ENCODE measurements at regions not wholly inside any gene's neighbourhood (a gene's known extent, or its start where the extent isn't known, plus 50 kb on each side); places are given as distances from the start of the nearest gene placed in this dataset.

DNA sequence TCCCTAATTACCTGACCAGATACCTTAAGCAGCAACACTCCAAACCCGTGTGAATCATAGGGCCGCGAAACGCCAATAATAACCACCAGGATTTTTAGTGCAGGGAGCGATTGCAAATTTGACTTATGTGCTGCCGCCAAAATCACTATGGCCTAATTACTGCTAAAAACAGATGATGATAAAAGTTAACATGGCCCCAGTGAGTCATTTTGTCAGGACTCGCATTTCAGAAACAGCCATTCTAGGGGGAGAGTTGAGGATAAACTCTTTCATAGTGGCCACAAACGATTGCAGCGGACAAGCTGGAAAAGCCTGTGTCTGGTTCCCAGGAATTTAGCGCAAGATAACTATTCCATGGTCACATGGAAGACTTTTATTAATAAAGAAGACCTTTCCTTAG lies 103.4 kb downstream of the HLX start:
- no peak for DNase-seq (ENCODE audit: low read depth in 3 of 3)

DNA sequence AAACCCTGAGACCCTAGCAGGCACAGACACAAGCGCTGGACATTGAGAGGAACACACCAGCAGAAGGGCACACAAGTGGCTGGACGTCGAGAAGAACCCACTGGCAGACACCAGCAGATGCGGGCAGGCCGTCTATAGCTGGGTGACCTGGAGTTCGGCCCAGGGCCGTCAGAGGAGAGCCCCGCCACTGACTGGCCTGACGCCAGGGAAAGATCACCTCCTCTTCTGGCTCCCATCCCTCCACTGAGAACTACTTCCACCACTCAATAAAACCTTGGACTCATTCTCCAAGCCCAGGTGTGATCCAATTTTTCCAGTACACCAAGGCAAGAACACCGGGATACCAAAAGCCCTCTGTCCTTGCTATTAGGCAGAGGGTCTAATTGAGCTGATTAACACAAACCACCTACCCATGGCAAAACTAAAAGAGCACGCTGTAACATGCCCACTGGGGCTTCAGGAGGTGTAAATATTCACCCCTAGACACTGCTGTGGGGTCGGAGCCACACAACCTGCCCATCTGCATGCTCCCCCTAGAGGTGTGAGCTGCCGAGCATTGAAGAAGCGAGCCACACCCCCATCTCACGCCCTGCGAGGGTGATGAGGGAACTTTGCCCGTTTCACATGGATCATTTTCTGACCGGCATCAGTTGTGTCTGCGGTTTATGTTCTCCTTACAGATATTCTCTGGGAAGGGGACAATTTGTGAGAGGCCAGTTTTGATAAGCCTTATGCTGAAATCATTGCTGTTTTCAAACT lies 104.8 kb downstream of the HLX start:
- DNase-seq (ENCODE audit: low read depth in 3 of 3): no peak

DNA sequence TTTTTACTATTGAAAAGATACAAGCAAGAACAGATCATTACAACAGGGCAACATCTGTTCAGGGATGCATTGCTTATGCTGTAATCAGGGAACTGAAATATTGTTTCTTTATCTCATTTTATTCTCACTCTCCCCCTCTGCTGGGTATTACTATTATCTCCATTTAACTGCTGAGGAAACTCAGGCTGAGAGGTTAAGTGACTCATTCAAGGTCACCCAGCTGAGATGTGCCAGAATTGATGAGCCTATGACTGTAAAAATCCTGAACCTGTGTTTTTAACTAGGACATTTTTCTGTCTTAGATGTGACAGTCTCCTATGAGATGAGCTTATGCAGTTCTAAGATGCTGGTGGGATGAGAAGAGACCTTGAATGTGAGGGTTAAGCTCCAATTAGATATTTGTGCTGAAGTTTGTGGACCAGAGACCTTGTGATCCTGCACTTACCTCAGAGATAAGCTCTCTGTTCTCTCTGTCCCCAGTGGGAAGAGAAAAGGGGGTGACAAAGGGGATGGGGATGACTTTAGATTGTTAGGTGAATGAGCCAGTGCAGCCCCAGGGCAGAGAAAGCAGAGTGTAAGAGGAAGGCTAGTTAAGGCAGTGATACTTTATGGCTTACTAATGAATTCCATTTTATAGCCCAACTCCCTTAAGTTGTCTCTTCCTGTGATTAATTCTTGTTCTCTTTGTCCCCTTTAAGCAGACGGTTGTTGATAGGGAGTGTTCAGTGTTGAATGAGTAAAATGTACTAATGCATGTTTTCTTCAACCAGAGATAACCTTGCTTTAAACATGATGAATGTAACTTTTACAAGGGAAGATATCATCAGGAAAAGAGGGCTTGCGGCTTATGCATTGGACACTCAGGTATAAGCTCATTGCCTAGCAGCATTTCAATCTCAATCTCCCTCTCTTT lies 111.4 kb downstream of the HLX start:
- DNase-seq (ENCODE audit: low read depth in 3 of 3): no peak

GRCh38 chr1:220991506-220991905 lies 112.3 kb downstream of the HLX start:
- no peak for DNase-seq (ENCODE audit: low read depth in 3 of 3)

GRCh38 chr1:220991959-220992704 lies 112.9 kb downstream of the HLX start:
- DNase-seq (ENCODE audit: low read depth in 3 of 3): no peak

GRCh38 chr1:220992705-220993052 lies 113.4 kb downstream of the HLX start:
- no peak for DNase-seq (ENCODE audit: low read depth in 3 of 3)

DNA sequence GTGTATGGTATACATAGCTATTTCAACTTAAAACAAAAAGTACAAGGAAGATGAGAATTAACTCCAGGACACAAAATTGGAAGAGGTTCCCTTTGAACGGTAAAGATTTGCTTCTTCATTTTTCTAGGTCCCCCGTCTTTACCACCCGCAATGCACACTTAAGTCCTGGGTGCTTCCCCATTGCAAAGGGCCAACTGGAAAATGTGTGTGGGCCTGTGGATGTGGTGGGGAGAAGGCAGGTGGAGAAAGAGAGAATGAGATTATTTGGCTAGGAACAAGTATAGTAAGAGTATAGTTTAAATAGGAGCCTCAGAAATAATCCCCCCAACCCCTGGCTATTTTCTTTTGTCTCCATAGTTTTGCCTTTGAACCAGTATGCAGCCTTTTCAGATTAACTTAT lies 115.4 kb downstream of the HLX start:
- DNase-seq (ENCODE audit: low read depth in 3 of 3): no peak

DNA sequence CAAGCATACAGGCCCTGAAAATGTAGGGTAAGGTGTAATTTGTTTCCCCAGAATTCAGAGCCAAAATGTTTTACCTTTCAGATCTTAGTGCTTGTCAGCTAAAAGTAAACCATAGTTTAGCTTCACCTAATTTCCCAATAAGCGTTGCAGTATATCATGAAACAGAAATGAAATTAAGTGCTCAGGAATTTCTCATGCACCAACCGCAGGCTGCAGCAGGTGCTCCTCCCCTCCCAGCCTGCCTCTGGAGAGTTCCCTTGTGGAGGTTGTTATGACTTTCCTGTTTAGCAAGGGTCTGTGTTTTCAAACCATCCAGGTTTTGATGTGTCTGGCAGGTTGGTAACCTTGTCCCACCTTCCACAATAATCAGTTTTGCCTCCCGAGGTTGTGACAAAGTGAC lies 118.5 kb downstream of the HLX start:
- no peak for DNase-seq (ENCODE audit: low read depth in 3 of 3)

DNA sequence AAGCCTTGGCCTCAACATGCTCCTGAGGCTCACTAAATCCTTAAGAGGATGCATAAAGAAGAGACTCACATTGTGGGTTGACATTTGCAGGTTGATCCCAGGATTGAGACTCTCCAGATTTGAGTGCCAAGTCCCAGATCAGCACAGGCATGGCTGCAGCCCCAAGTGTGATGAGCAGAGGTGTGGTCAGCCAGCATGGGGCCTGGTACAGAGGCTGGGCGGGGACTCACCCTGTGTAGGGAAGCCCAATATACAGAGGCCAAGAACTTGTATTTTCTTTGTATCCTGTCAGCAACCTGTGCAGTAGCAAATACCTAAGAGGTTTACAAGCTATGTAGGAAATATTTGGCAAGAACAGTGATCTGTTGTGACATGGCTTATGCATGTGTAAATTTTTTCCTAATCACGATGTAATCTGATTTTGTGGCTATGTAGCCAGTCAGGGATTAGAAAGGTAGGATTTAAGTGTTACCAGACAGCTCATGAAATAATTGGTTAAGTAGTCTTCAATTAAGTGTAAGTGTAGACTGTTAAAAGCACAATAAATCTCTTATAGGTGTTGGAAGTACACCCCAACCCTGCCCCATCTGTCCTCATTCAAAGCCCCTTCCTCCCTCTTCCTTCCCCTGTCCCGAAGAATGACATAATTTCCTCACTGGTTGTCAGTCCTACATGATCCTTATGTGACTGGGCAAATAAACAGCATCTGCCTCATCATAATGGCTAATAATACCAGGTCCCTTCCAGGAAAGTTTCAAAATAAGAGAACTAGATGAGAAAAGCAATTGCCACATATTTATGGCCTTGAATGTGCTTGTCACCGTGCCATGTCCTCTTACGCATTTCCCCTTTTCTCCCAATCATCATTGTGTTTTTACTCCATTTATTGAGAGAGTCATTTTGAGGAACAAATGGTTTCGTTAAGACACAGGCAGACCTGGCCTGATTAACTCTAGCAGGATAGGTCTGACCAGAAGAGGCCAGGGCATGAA lies 120.9 kb downstream of the HLX start:
- DNase-seq (ENCODE audit: low read depth in 3 of 3): no peak

DNA sequence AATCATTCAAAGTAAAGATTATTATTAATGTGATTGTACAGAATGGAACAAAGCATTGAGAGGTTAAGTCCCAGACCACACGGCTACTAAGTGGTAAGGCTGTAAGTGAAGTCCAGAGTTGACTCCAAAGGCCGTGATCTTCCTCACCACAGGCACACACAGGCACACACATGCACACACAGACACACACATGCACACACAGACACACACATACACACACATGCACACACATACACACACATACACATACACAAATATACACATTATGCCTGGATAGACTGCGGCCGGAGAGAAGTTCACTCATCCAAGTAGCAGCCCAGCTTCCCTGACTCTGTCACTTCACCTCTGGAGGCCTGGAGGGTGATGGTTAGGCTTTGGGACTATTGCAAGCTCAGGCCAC lies 121.9 kb downstream of the HLX start:
- DNase-seq (ENCODE audit: low read depth in 3 of 3): no peak

GRCh38 chr1:221002601-221003000 lies 123.4 kb downstream of the HLX start:
- DNase-seq (ENCODE audit: low read depth in 3 of 3): no peak

- no peak for DNase-seq (ENCODE audit: low read depth in 3 of 3)
Measured at GRCh38 chr1:221011145-221011544, 131.9 kb downstream of the HLX start.

DNA sequence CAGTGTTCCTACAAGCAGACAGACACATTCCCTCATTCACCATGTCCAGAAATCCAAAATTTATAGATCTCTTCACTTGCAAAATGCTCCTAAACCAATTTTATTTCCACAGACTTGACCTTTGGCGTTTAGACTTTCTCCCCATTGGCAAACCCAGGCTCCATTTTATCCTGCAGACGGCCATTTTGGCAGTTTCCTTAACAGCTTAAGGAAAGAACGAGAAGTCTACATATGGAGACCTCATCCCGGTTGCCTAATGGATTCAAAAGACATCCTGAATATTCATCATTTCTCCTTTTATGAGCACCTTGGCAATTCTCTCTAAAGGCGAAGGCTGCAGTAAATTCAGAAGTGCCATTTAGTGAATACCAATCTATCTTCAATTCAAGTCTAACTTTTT lies 132.9 kb downstream of the HLX start:
- no peak for DNase-seq (ENCODE audit: low read depth in 3 of 3)

DNA sequence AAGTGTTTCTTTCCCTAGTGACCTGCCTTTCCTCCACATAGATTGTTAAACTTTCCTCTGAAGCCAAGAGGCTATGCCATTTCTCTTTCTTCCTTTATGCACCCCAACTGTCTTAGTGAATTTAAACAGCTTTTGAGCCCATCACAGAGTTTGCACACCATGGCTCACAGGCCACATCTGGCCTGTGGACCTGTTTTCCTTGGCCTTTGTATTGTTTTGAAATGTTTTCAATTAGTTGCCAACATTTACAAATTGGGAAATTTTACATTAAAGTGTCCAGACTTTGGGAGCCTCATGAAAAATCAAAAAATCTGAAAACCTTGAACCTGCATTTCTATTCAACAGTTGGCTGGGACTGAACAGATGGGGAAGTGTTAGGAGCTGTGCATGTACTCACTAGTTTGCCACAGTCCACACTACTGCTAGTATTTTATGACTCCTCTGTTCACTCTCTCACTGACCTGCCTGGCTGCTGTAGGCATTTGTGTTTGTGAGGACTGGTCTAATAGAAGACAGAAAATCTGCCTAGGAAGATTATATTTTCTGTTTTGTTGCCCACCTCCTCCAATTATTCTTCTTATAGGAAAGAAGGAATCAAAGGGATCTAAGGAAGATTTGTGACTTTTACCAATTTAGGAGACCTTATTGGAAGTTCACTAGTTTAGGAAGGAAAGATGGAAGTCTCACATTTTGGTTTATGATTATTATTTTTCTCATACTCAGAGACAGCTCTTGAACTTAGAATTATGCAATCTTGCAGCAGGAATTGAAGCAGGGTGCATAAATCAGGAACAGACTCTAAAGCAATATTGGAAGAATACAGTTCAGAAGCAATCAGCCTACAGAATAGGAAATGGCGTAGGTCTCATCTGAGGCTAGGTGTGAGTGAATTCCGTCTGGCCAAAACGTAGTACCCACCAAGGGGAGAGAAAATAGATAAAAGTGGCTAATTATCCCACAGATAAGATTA lies 134.7 kb downstream of the HLX start:
- no peak for DNase-seq (ENCODE audit: low read depth in 3 of 3)

- no peak for DNase-seq (ENCODE audit: low read depth in 3 of 3)
Measured at GRCh38 chr1:221015159-221015790, 136.0 kb downstream of the HLX start.

- no peak for DNase-seq (ENCODE audit: low read depth in 3 of 3)
Measured at GRCh38 chr1:221016751-221017150, 137.5 kb downstream of the HLX start.

DNA sequence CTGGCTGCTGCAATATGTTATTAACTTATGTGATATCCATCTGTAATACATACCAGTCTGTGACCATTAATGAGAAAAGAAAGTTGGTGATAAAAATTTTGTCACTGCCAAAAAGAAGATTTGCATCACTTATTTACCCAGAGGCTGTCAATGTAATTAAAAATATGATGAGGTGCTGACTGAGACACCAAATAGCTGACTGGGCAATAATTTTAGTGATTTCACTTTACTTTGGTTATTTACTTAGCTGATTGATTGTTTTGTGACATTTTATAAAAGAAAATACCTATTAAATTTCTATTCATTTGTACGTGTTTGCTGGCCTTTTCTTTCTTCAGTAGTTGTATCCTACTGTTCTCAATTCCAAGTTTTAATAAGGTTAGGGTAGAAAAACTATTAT lies 139.2 kb downstream of the HLX start:
- no peak for DNase-seq (ENCODE audit: low read depth in 3 of 3)

DNA sequence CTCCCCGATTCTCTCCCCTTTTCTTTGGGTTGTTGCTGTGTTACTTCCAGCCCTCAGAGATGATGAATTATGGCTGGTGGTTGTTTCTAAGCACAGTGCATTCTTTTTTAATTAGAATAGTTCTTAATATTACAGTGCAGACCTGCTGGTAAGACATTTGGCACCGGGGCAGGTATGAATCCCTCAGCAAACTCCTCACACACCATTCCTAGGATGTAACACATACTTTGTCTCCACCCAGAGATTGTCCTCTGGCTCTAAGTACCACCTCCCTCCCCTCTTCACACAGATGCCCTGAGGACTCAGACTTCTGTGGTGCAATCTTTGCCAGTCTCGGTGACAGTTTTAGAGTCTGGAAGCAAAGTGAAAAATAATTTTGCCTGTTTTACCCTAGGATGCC lies 143.1 kb downstream of the HLX start:
- DNase-seq (ENCODE audit: low read depth in 3 of 3): no peak

DNA sequence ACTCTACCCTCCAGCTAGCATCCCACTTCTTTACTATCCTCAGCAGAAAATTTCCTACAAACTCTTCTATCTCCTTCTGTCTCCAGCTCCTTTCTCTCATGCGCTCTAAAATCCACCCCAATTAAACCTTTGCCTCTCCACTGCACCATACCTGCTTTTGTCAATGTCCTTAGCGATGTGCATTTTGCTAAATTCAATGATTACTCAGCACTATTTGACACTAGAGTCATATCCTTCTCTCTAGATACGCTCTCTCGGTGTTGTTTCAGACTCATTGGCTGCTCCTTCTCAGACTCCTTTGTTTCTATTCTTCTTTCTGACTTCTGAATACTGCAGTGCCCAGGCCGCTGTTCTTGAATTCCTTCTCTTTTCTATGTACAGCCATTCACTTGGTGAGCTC lies 144.2 kb downstream of the HLX start:
- DNase-seq (ENCODE audit: low read depth in 3 of 3): no peak

GRCh38 chr1:221025501-221025900 lies 146.3 kb downstream of the HLX start:
- DNase-seq (ENCODE audit: low read depth in 3 of 3): no peak
